ENCODE measurements at regions not wholly inside any gene's neighbourhood (a gene's known extent, or its start where the extent isn't known, plus 50 kb on each side); places are given as distances from the start of the nearest gene placed in this dataset.

DNA sequence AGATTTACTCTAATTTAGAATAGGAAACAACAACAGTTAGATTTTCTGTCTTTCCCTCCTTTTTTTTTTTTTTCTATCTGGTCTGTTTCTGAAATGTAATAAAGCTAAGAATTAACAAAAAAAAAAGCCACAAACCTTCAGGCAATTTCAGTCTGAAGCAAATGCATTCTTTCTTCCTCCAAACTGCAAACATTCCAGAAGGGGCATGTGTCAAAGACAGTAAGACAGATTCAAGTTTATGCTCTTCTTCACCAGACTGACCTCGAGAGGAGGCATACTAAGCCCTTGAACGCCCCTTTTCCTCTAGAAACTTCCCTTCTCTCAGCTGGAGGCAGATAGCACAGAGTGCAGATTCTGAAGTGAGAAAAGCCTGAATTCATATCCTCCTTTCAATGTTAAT is 654.6 kb upstream of the LMCD1 start:
- WGBS, 2 donors, result 45 to 49% methylated on average over 2 of the region's 2 CpGs
- H3K4me3 ChIP-seq, result no peak overlapping the region
- no peak for TF ChIP-seq POLR2A (IDR thresholded peaks at IDR 0.05)
- no peak for TF ChIP-seq POLR2AphosphoS5 (IDR thresholded peaks at IDR 0.05)
- TF ChIP-seq, protein P1, sequence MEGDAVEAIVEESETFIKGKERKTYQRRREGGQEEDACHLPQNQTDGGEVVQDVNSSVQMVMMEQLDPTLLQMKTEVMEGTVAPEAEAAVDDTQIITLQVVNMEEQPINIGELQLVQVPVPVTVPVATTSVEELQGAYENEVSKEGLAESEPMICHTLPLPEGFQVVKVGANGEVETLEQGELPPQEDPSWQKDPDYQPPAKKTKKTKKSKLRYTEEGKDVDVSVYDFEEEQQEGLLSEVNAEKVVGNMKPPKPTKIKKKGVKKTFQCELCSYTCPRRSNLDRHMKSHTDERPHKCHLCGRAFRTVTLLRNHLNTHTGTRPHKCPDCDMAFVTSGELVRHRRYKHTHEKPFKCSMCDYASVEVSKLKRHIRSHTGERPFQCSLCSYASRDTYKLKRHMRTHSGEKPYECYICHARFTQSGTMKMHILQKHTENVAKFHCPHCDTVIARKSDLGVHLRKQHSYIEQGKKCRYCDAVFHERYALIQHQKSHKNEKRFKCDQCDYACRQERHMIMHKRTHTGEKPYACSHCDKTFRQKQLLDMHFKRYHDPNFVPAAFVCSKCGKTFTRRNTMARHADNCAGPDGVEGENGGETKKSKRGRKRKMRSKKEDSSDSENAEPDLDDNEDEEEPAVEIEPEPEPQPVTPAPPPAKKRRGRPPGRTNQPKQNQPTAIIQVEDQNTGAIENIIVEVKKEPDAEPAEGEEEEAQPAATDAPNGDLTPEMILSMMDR (IDR thresholded peaks at IDR 0.05), result no peak
- no peak for TF ChIP-seq EP300 (IDR thresholded peaks at IDR 0.05)
- no peaks in the 10 kb centered on the region for H3K27me3 ChIP-seq
- DNase-seq (no peak), ATAC-seq (ENCODE audit: low FRiP score in 2 of 2) (no peak)
- no peaks in the 10 kb centered on the region for H3K4me1 ChIP-seq
- no peaks in the 10 kb centered on the region for H3K36me3 ChIP-seq
- no peak overlapping the region for H3K27ac ChIP-seq
- no peaks in the 10 kb centered on the region for H3K9me3 ChIP-seq

DNA sequence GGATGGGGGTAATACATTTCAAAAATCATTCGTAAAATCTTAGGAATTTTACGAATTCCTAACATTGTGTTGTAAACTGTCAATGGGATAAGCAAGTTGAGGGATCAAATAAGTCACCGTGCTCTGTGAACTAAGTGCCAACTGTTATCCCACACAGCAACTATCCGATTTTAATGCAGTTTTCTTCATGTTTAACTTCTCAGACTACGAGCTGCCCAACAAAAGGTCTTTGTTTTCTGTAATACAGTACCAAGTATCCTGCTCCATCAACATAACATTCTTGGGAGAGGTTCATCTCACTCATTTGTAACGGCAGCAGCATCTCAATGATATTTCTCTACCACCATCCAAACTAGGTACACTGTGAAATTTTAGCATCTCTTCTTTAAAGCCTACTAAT is 654.1 kb upstream of the LMCD1 start:
- Histone ChIP-seq H3K36me3 (no peaks in the 10 kb centered on the region), H3K9me3 (no peaks in the 10 kb centered on the region), H3K27me3 (no peaks in the 10 kb centered on the region), H3K27ac (no peak overlapping the region), H3K4me3 (no peak overlapping the region), H3K4me1 (no peaks in the 10 kb centered on the region)
- ATAC-seq (ENCODE audit: low FRiP score in 2 of 2), result no peak
- 77 to 80% methylated on average over 6 of the region's 6 CpGs for WGBS, 2 donors
- TF ChIP-seq POLR2A (IDR thresholded peaks at IDR 0.05), result no peak
- TF ChIP-seq EP300 (IDR thresholded peaks at IDR 0.05), result no peak
- TF ChIP-seq, protein P1 (IDR thresholded peaks at IDR 0.05), result no peak
- no peak for TF ChIP-seq POLR2AphosphoS5 (IDR thresholded peaks at IDR 0.05)
- no peak for DNase-seq

DNA sequence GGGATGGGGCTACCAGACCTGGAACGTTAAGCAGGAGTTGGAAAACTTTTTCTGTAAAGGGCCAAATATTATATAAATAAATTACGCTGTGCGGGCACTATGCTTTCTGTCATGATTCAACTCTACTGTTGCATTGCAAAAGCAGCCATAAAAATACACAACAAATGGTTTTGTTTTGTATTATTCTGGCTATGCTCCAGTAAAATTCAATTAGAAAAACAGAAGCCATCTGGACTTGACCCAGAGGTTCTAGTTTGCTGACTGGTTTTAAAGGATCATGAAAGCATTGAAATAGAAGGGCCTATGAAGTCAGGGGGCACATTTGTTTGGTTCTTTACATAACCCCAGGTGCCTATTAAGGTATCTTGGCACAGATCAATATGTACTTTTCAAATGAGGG is 647.4 kb upstream of the LMCD1 start:
- TF ChIP-seq, protein P1 (IDR thresholded peaks at IDR 0.05), result no peak
- no peak for TF ChIP-seq EP300 (IDR thresholded peaks at IDR 0.05)
- no peak for TF ChIP-seq POLR2A (IDR thresholded peaks at IDR 0.05)
- TF ChIP-seq POLR2AphosphoS5 (IDR thresholded peaks at IDR 0.05), result no peak
- ATAC-seq (ENCODE audit: low FRiP score in 2 of 2) (no peak), DNase-seq (no peak)
- Histone ChIP-seq H3K4me1 (no peaks in the 10 kb centered on the region), H3K9me3 (no peaks in the 10 kb centered on the region), H3K4me3 (no peak overlapping the region), H3K27me3 (no peaks in the 10 kb centered on the region), H3K36me3 (no peaks in the 10 kb centered on the region), H3K27ac (no peak overlapping the region)
- 65 to 84% methylated on average over 3 of the region's 3 CpGs for WGBS, 2 donors

DNA sequence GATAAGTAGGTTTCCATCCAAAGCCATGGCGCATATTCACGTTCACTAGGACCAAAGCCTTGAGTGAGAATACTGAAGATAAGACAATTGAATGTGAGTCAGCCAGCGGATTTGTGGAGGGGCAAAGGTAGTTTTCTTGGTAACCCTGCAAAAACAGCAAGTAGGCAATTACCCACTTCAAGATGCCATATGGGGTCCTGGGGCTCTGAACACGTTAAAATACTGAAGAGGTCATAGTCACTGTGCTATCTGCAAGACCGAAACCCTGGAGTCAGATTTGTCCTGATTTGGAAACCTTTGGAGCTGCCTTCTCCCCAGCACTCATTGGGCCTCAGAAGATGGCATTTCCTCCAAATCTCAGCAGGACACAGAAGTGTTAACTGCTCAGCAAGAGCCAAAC is 646.9 kb upstream of the LMCD1 start:
- H3K36me3 ChIP-seq, result no peaks in the 10 kb centered on the region
- WGBS, 2 donors, result 81 to 83% methylated on average over 5 of the region's 5 CpGs
- H3K4me1 ChIP-seq, result no peaks in the 10 kb centered on the region
- no peaks in the 10 kb centered on the region for H3K9me3 ChIP-seq
- DNase-seq (no peak), ATAC-seq (ENCODE audit: low FRiP score in 2 of 2) (no peak)
- no peaks in the 10 kb centered on the region for H3K27me3 ChIP-seq
- H3K4me3 ChIP-seq, result no peak overlapping the region
- TF ChIP-seq POLR2AphosphoS5 (IDR thresholded peaks at IDR 0.05), result no peak
- no peak for TF ChIP-seq EP300 (IDR thresholded peaks at IDR 0.05)
- TF ChIP-seq, protein P1 (IDR thresholded peaks at IDR 0.05), result no peak
- no peak for TF ChIP-seq POLR2A (IDR thresholded peaks at IDR 0.05)
- H3K27ac ChIP-seq, result no peak overlapping the region

DNA sequence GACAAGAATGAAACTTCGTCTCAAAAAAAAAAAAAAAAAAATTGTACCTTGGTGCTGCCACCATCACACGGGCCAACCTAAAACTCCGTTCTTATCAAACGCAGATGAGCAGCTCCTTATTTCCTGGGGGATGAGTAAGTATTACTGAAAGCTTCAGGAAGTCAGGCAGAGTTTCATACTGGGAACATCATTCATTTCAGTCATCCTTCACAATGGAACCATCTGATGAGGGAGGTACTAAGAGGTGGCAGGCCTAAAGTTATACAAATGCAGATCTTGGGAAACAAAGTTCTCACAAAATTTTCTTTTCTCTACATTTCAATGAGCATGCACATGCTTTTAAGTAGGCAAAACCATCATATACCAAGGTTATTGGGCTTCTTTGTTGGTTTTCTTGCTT is 636.0 kb upstream of the LMCD1 start:
- H3K36me3 ChIP-seq, result no peaks in the 10 kb centered on the region
- H3K27ac ChIP-seq, result no peak overlapping the region
- no peak overlapping the region for H3K4me3 ChIP-seq
- no peaks in the 10 kb centered on the region for H3K4me1 ChIP-seq
- TF ChIP-seq POLR2A (IDR thresholded peaks at IDR 0.05) (no peak), EP300 (IDR thresholded peaks at IDR 0.05) (no peak), POLR2AphosphoS5 (IDR thresholded peaks at IDR 0.05) (no peak)
- TF ChIP-seq, protein P1 (IDR thresholded peaks at IDR 0.05), result no peak
- 91 to 92% methylated on average over 4 of the region's 4 CpGs for WGBS, 2 donors
- no peaks in the 10 kb centered on the region for H3K27me3 ChIP-seq
- no peaks in the 10 kb centered on the region for H3K9me3 ChIP-seq
- ATAC-seq (ENCODE audit: low FRiP score in 2 of 2) (no peak), DNase-seq (no peak)

All from upper lobe of left lung (tissue), 6 donors.